A673 (cell line): ENCODE measurements at regions not wholly inside any gene's neighbourhood (a gene's known extent, or its start where the extent isn't known, plus 50 kb on each side); places are given as distances from the start of the nearest gene placed in this dataset.

Source experiments
- BruUV-seq: library from RNA; stranded (reverse); fragments of 400-500 nt; replicated peaks from 2 replicates; lab custom pipeline; 2021; lab: Mats Ljungman, UMichigan
- CTCF ChIA-PET: fragments of 300-600 bp; sonication (Branson Sonifier 250); formaldehyde crosslinking; loops from one replicate; lab custom pipeline; 2022; ENCODE audit warnings: antibody characterized with exemption; lab: Charles Lee
- POLR2A ChIA-PET: fragments of 300-600 bp; sonication (Branson Sonifier 250); formaldehyde crosslinking; loops from one replicate; lab custom pipeline; 2022; ENCODE audit warnings: antibody characterized with exemption; ENCODE audit not compliant: low non-redundant PET; lab: Charles Lee
- DNase-seq: peaks from one replicate; pipeline ENCODE4 v3.0.0-alpha.2; 2015; ENCODE audit warnings: low spot score
- H3K27ac ChIP-seq: fragments of 200-600 bp; sonication (generic); 2 replicates; pipeline ENCODE4 v1.5.1; 2016; ENCODE audit warnings: mixed run types, low read depth, mild to moderate bottlenecking, mixed read lengths, antibody characterized with exemption, low read length; ENCODE audit not compliant: poor library complexity, severe bottlenecking
- H3K27me3 ChIP-seq: fragments of 200-600 bp; sonication (generic); replicated peaks from 2 replicates; pipeline ENCODE4 v1.6.1; 2017; ENCODE audit warnings: mixed run types, low read depth, mild to moderate bottlenecking, mixed read lengths, antibody characterized with exemption, low read length; ENCODE audit not compliant: insufficient read depth, poor library complexity
- H3K36me3 ChIP-seq: fragments of 200-600 bp; sonication (generic); 2 replicates; pipeline ENCODE4 v1.6.1; 2016; ENCODE audit warnings: mixed run types, mild to moderate bottlenecking, mixed read lengths, antibody characterized with exemption, low read length; ENCODE audit not compliant: insufficient read depth, poor library complexity, severe bottlenecking
- H3K4me1 ChIP-seq: fragments of 200-600 bp; sonication (generic); 2 replicates; pipeline ENCODE4 v1.6.1; 2017; ENCODE audit warnings: mixed run types, mild to moderate bottlenecking, mixed read lengths, antibody characterized with exemption, low read length; ENCODE audit not compliant: insufficient read depth, poor library complexity, severe bottlenecking
- H3K4me3 ChIP-seq: fragments of 200-600 bp; sonication (generic); 2 replicates; pipeline ENCODE4 v1.5.1; 2016; ENCODE audit warnings: low read depth, mixed run types, mild to moderate bottlenecking, mixed read lengths, low read length; ENCODE audit not compliant: poor library complexity, severe bottlenecking
- H3K9me3 ChIP-seq: fragments of 200-600 bp; sonication (generic); 2 replicates; pipeline ENCODE4 v1.6.1; 2016; ENCODE audit warnings: mixed run types, low read depth, mild to moderate bottlenecking, mixed read lengths, antibody characterized with exemption, low read length; ENCODE audit not compliant: poor library complexity, severe bottlenecking
- EZH2 ChIP-seq: fragments of 200-600 bp; sonication (generic); IDR thresholded peaks from 2 replicates; pipeline ENCODE4 v1.6.1; 2017; ENCODE audit warnings: borderline replicate concordance, low read depth, mild to moderate bottlenecking, mixed read lengths, antibody characterized with exemption, low read length; ENCODE audit not compliant: poor library complexity, severe bottlenecking
- intact Hi-C: fragments of 100-400 bp; cut with micrococcal nuclease; formaldehyde crosslinking; loops from one replicate; pipeline ENCODE4 v1.10.0; 2022; ENCODE audit not compliant: unreplicated experiment
- TF ChIP-seq, protein P1 (sequence below): fragments of 300-800, 200-600 bp; sonication (generic); conservative IDR thresholded peaks from 2 replicates; pipeline ENCODE4 v1.5.1; 2017; ENCODE audit warnings: low read depth, mild to moderate bottlenecking, antibody characterized with exemption, low read length, moderate library complexity, mixed read lengths

DNA sequence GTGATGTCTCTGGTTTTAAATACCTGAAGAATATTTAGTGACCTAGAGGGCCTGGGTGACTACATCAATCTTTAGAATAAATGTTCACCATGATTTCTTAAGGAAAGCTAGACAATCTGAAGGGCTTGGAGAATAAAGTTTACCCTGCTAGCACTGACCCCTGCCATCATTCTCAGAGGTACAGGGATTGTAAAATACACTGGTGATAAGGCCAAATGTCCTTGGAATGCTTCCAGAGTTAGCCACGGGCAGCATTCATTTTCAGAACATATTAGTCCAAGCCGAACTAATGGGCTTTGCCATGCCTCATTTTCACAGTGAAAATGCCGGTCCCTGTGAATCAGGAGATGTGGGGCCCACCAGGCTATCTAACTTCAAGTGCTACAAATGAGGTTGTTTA is 1381.7 kb upstream of the SEL1L start:
- no TSS peak for BruUV-seq
- intact Hi-C loops: no loop called here
- TF ChIP-seq, protein P1, sequence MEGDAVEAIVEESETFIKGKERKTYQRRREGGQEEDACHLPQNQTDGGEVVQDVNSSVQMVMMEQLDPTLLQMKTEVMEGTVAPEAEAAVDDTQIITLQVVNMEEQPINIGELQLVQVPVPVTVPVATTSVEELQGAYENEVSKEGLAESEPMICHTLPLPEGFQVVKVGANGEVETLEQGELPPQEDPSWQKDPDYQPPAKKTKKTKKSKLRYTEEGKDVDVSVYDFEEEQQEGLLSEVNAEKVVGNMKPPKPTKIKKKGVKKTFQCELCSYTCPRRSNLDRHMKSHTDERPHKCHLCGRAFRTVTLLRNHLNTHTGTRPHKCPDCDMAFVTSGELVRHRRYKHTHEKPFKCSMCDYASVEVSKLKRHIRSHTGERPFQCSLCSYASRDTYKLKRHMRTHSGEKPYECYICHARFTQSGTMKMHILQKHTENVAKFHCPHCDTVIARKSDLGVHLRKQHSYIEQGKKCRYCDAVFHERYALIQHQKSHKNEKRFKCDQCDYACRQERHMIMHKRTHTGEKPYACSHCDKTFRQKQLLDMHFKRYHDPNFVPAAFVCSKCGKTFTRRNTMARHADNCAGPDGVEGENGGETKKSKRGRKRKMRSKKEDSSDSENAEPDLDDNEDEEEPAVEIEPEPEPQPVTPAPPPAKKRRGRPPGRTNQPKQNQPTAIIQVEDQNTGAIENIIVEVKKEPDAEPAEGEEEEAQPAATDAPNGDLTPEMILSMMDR: no peak
- TF ChIP-seq EZH2: no peak
- peaks cover 5% of the 10 kb centered on the region for H3K4me1 ChIP-seq
- no peaks in the 10 kb centered on the region for H3K9me3 ChIP-seq
- no peak overlapping the region for H3K4me3 ChIP-seq
- H3K27me3 ChIP-seq: no peaks in the 10 kb centered on the region
- no peak overlapping the region for H3K27ac ChIP-seq
- no peak for DNase-seq
- ChIA-PET POLR2A (no interaction called here), CTCF (no interaction called here)
- no peaks in the 10 kb centered on the region for H3K36me3 ChIP-seq

DNA sequence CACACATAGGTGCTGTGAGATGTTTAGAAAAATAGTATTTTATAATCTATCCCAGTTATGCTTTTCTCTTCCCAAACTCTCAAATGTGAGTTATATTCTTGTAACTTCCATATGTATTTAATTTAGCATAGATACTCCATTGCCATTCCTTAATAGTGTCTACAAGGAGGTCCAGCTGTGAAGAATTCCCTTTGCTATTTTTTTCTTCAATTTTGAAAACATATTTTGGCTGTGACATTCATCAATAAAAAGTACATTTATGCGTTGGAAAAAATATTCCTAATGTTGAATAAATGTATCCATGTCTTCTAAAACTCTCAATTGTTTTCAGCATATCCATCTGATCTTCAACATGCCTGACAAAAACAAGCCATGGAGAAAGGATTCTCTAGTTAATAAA is 1402.0 kb upstream of the SEL1L start:
- Histone ChIP-seq H3K4me1 (no peaks in the 10 kb centered on the region), H3K4me3 (no peak overlapping the region), H3K36me3 (no peaks in the 10 kb centered on the region), H3K27ac (no peak overlapping the region), H3K9me3 (no peaks in the 10 kb centered on the region), H3K27me3 (no peaks in the 10 kb centered on the region)
- TF ChIP-seq, protein P1: no peak
- no peak for TF ChIP-seq EZH2
- no TSS peak for BruUV-seq
- intact Hi-C loops: no loop called here
- DNase-seq: no peak
- POLR2A ChIA-PET: no interaction called here
- CTCF ChIA-PET: no interaction called here

DNA sequence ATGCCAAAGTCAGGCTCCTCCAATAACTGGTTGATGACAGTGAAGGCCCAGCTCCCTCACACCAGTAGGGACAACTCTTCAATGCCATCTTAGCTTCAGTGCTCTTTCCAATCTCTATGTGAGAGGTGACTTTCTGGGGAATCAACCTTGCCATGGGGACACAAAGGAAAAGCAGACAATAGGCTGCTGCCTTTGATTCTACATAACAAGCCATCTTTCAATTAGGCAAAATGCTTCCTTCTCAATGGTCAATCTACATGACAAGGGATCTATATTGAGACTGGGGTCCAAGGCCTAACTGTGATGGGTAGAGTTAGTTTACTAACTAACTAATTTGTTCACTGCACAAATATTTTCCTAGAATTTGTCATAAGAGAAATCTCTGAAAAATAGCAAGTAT is 1417.5 kb upstream of the SEL1L start:
- H3K27me3 ChIP-seq: no peaks in the 10 kb centered on the region
- no peaks in the 10 kb centered on the region for H3K36me3 ChIP-seq
- no peak overlapping the region for H3K4me3 ChIP-seq
- no peak for TF ChIP-seq EZH2
- TF ChIP-seq, protein P1: no peak
- H3K27ac ChIP-seq: no peak overlapping the region
- CTCF ChIA-PET: no interaction called here
- no peaks in the 10 kb centered on the region for H3K4me1 ChIP-seq
- POLR2A ChIA-PET: no interaction called here
- H3K9me3 ChIP-seq: no peaks in the 10 kb centered on the region
- BruUV-seq: no TSS peak
- intact Hi-C loops: no loop called here
- no peak for DNase-seq
